ENCODE measurements at regions not wholly inside any gene's neighbourhood (a gene's known extent, or its start where the extent isn't known, plus 50 kb on each side); places are given as distances from the start of the nearest gene placed in this dataset.

DNA sequence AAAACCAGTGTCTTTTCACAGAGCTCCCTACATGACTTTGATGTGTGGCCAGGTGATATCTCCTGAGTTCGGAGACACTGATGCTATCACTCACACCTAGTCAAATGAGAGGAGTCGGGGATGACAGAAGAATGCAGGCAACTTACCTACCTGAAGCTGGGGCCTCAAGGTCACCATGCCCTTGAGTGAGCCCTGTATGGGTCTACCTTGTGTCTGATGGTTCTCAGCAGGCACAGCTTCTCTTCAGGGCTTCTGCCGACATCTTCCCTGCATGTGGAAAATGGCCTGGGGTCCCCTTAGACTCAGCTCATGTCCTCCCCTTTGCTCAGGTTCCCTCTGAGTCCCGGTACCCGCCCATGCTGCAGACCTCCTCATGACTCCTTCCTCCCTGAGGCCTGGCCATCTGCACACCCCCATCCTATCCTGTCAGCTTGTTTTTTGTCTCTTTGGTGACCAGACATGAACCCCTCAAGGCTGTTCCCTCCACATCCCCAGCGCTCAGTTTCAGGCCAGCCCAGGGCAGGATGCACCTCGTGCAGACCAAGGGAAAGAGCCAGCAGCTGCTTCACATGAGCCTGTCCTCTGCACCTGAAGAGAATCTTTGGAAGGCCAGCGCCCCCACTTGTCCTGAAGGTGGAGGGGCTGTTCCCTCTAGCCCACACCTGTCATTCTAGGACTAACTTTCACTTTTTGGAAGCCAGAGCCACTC is 74.6 kb upstream of the GDF10 start:
- TF ChIP-seq, protein P1, sequence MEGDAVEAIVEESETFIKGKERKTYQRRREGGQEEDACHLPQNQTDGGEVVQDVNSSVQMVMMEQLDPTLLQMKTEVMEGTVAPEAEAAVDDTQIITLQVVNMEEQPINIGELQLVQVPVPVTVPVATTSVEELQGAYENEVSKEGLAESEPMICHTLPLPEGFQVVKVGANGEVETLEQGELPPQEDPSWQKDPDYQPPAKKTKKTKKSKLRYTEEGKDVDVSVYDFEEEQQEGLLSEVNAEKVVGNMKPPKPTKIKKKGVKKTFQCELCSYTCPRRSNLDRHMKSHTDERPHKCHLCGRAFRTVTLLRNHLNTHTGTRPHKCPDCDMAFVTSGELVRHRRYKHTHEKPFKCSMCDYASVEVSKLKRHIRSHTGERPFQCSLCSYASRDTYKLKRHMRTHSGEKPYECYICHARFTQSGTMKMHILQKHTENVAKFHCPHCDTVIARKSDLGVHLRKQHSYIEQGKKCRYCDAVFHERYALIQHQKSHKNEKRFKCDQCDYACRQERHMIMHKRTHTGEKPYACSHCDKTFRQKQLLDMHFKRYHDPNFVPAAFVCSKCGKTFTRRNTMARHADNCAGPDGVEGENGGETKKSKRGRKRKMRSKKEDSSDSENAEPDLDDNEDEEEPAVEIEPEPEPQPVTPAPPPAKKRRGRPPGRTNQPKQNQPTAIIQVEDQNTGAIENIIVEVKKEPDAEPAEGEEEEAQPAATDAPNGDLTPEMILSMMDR (IDR thresholded peaks at IDR 0.05; ENCODE audit: control extremely low read depth, extremely low read depth): no peak
- ATAC-seq (ENCODE audit: insufficient read depth, low FRiP score): no peak
- Histone ChIP-seq H3K9me3 (ENCODE audit: control insufficient read depth in 4 of 4, insufficient read depth in 3 of 4, low read length in 3 of 4) (peaks cover 0 to 7% (median 0%) of the 10 kb centered on the region in 4 donors), H3K27me3 (ENCODE audit: control insufficient read depth in 3 of 3, insufficient read depth in 3 of 3, low read length in 2 of 3) (no peaks in the 10 kb centered on the region), H3K4me3 (no peak overlapping the region), H3K9ac (ENCODE audit: insufficient read depth in 1 of 2, low read length in 2 of 2) (no peak overlapping the region), H3K36me3 (ENCODE audit: control insufficient read depth in 4 of 4, insufficient read depth in 4 of 4, low read length in 4 of 4) (no peaks in the 10 kb centered on the region), H3K4me1 (ENCODE audit: control insufficient read depth in 5 of 5, insufficient read depth in 5 of 5, low read length in 5 of 5) (peaks cover 0 to 4% (median 0%) of the 10 kb centered on the region in 5 donors), H3K27ac (ENCODE audit: low read depth in 1 of 2, low read length in 1 of 2) (no peak overlapping the region)
- DNase-seq: no peak
- 81 to 87% methylated on average over 8 of the region's 8 CpGs for WGBS, 2 donors

DNA sequence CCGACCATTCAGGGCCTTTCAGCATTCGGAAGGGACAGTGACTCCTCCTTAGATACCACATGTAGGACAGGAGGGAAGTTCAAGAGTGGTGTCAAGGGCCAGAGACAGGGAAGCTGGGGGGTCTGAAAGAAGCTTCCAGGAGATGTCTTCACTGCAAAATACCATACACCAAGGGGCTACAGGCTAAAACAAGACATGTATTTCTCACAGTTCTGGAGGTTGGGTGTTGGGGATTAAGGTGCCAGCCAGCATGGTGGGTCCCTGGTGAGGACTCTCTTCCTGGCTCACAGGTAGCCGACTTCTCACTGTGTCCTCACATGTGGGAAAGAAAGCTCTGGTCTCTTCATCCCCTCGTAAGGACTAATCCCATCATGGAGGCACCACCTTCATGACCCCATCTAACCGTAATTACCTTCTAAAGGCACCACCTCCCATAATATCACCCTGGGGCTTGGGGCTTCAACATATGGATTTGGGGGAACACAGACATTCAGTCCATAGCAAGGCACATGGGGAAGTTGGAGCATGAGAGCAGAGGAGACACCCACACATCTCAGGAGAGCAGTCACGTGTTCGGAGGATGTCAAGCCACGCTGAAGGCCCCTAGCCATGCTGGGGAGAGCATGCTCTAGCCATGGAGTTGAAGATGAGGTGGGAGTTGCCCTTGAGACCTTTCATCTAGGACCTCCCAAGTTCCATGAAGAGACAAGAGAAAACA is 73.9 kb upstream of the GDF10 start:
- TF ChIP-seq, protein P1 (IDR thresholded peaks at IDR 0.05; ENCODE audit: control extremely low read depth, extremely low read depth): no peak
- no peak overlapping the region for H3K27ac ChIP-seq (ENCODE audit: low read depth in 1 of 2, low read length in 1 of 2)
- H3K4me1 ChIP-seq (ENCODE audit: control insufficient read depth in 5 of 5, insufficient read depth in 5 of 5, low read length in 5 of 5): peaks cover 0 to 9% (median 0%) of the 10 kb centered on the region in 5 donors
- ATAC-seq (ENCODE audit: insufficient read depth, low FRiP score) (no peak), DNase-seq (no peak)
- WGBS, 2 donors: 80 to 96% methylated on average over 8 of the region's 8 CpGs
- H3K27me3 ChIP-seq (ENCODE audit: control insufficient read depth in 3 of 3, insufficient read depth in 3 of 3, low read length in 2 of 3): no peaks in the 10 kb centered on the region
- H3K9ac ChIP-seq (ENCODE audit: insufficient read depth in 1 of 2, low read length in 2 of 2): no peak overlapping the region
- H3K36me3 ChIP-seq (ENCODE audit: control insufficient read depth in 4 of 4, insufficient read depth in 4 of 4, low read length in 4 of 4): no peaks in the 10 kb centered on the region
- H3K9me3 ChIP-seq (ENCODE audit: control insufficient read depth in 4 of 4, insufficient read depth in 3 of 4, low read length in 3 of 4): peaks cover 0 to 7% (median 0%) of the 10 kb centered on the region in 4 donors
- H3K4me3 ChIP-seq: no peak overlapping the region

DNA sequence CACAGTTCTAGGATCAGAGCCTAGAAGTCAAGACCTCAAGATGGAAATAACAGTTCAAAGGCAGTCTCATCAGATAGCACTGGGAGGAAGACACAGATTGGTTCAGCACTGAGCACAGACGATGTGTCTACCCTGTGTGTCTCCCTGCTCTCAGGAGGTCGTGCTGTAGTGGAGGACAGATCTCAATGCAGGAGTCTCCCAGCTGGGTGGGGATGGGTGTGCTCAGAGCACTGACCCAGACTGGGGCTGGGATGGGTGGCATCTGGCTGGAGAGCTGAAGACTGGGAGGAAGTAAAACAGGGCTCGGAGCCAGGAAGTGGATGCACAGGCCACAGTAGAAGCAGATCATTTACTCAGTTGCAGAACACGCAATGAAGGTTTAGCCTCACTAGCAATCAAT is 69.5 kb upstream of the GDF10 start:
- H3K4me1 ChIP-seq (ENCODE audit: control insufficient read depth in 5 of 5, insufficient read depth in 5 of 5, low read length in 5 of 5): peaks cover 0 to 13% (median 0%) of the 10 kb centered on the region in 5 donors
- H3K4me3 ChIP-seq: no peak overlapping the region
- no peaks in the 10 kb centered on the region for H3K36me3 ChIP-seq (ENCODE audit: control insufficient read depth in 4 of 4, insufficient read depth in 4 of 4, low read length in 4 of 4)
- DNase-seq (no peak), ATAC-seq (ENCODE audit: insufficient read depth, low FRiP score) (no peak)
- no peaks in the 10 kb centered on the region for H3K27me3 ChIP-seq (ENCODE audit: control insufficient read depth in 3 of 3, insufficient read depth in 3 of 3, low read length in 2 of 3)
- TF ChIP-seq, protein P1 (IDR thresholded peaks at IDR 0.05; ENCODE audit: control extremely low read depth, extremely low read depth): no peak
- H3K9ac ChIP-seq (ENCODE audit: insufficient read depth in 1 of 2, low read length in 2 of 2): no peak overlapping the region
- 60 to 81% methylated on average over 4 of the region's 4 CpGs for WGBS, 2 donors
- peaks cover 0 to 12% (median 0%) of the 10 kb centered on the region in 4 donors for H3K9me3 ChIP-seq (ENCODE audit: control insufficient read depth in 4 of 4, insufficient read depth in 3 of 4, low read length in 3 of 4)
- H3K27ac ChIP-seq (ENCODE audit: low read depth in 1 of 2, low read length in 1 of 2): no peak overlapping the region
